ENCODE measurements at regions not wholly inside any gene's neighbourhood (a gene's known extent, or its start where the extent isn't known, plus 50 kb on each side); places are given as distances from the start of the nearest gene placed in this dataset.

- DNase-seq, result no peak
These were observed 311.5 kb downstream of the MN1 start for GRCh38 chr22:27490080-27490479.

DNA sequence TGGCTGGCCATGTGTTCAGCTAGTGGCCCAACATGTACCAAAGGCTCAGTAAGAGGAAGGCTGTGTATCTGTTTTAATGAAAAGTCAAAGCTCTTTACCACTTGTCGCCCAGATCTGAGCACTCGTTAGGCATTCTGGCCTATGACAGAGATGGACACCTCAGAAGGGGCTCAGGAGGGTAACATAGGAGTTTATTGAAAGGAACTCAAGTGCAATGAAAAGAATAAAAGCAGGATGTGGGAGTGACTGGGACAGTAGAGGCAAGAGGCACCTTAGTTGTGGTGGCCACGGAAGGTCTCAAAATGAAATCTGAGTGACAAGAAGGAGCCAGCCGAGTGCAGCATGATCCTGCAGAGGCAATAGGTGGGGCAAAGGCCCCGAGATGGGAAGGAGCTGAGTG, 309.7 kb downstream of the MN1 start:
- DNase-seq, result no peak

GRCh38 chr22:27492566-27493201, 308.9 kb downstream of the MN1 start:
- no peak for DNase-seq

DNA sequence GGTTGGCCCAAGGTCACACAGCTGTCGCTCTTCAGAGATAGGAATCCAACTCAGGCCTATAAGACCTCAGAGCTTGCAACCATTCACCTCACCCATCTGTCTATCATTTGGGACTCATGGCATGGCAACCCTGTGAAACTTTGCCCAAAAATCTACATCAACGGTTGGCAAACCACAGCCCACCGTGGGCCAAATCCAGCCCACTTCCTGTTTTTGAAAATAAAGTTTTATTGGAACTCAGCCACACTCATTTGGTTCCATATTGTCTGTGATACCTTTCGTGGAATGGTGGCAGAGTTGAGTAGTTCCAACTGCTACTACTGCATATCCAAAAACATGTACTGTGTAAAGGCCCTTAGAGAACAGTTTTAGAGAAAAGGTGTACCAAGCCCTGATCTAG, 307.8 kb downstream of the MN1 start:
- no peak for DNase-seq

DNA sequence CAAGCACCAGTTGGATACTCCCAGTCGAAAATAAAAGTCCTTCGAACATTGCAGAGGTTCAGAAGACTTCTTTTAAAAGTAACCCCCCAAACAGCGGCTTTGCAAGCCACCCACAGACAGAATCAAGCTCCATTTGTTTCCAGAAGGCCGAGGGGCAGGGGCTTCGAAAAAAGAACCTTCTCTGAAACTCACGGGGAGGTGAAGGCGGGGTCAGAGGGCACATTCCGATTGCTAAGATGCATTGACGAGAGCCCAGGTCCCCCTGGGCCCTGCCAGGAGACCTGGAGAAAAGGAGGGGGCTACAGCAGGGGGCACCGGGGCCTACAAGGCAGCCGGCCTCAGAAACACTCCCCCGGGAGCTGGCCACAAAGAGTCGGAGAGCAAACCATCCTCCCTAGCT, 306.8 kb downstream of the MN1 start:
- no peak for DNase-seq

GRCh38 chr22:27495325-27495724, 306.2 kb downstream of the MN1 start:
- no peak for DNase-seq

GRCh38 chr22:27499121-27499520, 302.4 kb downstream of the MN1 start:
- DNase-seq, result no peak

DNA sequence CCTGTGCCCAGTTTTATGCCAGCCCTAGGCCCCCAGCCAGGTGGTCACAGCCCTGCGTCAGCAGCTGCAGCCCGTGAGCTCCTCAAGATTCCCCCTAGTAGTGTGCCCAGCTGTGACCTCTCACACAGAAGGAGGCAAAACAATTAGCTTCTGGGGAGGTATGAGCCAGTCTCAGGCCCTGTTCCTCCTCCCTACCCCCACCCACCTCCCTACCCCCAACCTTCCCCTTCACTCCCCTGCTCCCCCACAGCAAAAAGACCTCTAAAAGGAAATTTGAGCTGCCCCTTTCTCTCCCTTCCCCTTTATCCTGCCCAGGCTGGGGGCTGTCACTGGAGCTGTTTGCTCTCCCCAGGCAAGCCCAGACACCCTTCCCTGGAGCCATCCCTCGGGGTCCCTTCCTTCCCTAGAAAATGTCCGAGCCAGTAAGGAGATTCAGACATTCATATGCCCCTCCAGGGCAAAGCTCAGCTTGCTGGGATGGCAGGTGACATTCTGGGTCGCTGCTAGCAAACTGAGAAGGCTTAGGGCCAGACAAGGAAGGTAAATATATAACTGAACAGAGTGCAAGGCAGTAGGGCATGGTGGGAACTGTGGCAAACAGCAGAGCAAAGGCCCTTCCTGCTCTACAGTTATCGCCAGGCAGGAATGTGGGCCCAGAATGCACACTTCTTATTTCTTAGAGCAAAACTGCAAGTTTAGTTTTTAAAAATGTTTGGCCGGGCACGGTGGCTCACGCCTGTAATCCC, 300.2 kb downstream of the MN1 start:
- no peak for DNase-seq

GRCh38 chr22:27502327-27502726, 299.2 kb downstream of the MN1 start:
- no peak for DNase-seq

- DNase-seq, result no peak
These were observed 296.9 kb downstream of the MN1 start for GRCh38 chr22:27504360-27505253.

DNA sequence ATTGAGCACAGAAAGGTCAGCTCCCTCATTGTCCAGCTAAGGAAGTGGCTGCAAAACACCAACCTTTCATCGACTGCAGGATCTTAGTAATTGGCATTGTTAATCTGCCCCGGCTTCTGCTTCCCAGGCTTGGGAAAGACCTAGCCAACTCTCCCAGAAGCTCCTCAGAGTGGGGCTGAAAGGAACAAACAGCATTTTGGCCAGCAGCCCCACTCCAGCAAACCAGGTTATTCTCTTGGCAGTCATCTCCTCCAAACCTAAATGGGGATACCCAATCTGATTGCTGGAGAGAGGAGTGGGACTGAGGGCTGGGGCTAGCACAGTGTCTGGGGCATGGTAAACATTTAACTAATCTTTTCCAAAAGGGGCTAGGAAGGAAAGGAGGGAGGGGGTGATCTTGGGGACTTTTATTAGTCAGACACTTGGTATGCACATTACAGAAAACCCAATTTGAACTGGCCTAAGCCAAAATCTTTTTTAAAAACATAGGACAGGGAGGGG, 294.4 kb downstream of the MN1 start:
- DNase-seq, result no peak

DNA sequence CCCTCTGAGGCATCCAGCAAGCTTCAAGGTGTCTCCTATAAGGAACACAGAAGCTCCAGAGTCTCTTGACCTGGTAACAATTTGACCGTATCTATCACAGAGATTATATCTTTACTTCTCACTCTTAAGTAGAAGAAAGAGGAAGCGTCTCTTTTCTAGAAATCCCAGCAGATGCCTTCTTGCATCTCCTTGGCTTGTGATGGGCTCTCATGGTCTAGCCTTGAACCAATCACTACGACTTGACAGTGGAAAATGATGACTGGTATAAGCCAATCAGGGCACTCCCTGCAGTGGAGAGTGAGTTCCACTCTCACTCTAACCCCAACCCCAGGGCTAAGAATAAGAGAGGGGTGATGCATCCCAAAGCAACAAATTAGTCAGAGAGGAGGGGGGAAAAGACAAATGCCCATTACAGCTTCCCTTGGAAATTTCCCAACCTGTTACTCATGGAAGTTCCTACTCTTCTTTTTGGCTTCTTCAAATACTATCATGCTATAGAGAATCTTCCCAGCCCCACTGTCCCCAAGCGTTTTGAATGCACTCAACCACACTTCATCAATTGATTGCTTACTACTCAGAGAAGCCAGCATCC, 293.5 kb downstream of the MN1 start:
- no peak for DNase-seq

- no peak for DNase-seq
These were observed 292.2 kb downstream of the MN1 start for GRCh38 chr22:27509132-27509920.

DNA sequence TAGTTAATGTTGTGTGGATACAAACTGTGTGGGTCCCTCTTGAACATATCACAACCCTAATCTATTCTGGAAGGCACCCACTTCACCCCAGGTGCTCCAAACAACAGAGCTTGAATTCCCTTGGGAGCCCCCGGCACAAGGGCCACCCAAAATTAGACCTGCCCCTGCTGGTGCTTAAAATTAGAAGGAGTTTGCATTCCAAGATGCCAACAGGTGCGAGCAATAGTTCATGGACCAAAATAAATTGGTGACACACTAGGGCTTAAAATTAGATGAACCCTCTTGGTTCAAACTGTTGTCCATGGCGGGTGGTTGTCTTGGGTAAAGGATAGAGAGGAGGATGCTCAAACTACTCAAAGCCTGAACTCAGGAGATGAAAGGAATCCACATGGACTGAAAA, 291.5 kb downstream of the MN1 start:
- DNase-seq, result no peak

GRCh38 chr22:27512283-27512761, 289.2 kb downstream of the MN1 start:
- DNase-seq, result no peak

- no peak for DNase-seq
These were observed 288.5 kb downstream of the MN1 start for GRCh38 chr22:27513021-27513420.

- DNase-seq, result no peak
These were observed 286.7 kb downstream of the MN1 start for GRCh38 chr22:27514601-27515523.

DNA sequence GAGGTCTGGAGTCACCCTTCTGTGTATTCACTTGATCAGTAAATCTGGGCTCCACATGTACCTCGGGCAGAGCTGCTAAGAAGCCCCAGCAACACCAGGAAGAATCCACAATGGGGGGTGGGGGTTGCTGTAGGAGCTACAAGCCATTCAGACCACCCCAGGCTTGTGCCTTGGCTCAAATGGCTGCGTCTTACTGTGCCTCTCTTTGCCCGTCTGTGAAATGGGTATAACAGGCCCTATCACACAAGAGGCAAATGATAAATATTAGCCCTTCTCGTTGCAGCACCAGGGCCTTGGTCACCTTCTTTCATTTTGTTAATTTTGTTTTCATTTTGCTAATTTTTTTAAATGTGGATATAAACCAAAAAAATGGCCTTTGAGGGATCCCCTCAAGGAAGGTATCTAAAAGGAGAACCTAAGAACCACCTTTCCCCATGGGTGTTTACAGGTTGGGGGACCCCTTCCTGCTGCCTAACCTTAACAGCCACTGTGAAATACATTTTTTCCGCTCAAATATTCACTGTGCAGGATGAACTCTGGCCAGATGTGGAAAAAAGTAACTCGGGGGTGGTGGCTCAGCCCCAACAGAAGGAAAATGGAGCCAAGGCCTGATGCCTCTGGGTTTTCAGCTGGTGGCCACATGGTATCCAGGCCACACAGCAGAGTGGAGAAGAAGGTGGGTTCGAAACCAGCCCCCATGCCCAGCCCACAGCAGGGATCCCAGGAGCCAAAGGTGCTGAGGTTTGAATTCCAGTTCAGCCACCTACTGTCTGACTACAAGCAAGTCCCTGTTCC, 284.0 kb downstream of the MN1 start:
- no peak for DNase-seq

DNA sequence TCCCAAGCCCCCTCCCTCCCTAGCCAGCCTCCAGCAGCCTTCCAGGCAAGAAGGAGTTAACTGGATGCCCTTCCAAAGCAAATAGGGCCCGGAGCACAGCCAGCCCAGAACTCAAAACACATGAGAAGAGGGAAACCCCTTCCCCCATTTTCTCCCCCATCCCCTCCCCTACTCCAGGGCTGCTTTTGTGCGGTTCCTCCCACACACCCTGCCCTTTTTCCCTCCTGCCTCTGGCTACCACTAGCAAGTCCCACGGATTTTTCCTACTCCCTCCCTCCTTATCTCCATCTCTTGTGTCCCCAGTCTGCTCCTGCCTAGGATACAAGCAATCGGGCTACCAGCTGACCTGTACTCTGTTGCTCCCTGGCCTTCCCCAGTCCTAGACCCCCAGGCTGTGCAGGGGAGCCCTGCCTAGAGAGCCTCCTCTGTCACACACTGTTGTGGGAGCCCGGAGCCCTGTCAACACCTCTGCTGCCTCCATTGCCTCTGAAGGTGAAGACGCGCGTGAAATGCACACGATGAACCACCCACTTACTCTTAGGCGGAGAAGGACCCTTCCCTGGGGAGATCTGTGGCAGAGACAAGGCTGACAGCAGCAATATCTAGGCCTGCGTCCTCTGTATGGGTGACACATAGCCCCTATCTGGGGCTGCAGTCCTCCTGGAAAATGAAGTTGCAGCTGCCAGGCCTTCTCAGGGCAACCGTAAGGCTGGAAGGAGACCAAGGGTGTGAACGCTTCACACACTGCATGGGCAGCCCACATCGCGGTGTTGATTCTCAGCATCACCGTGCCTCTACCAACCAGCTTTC, 282.8 kb downstream of the MN1 start:
- no peak for DNase-seq

Measured in stimulated activated CD4-positive, alpha-beta T cell treated with anti-CD3 and anti-CD28 coated beads, Interleukin-12 subunit alpha, Interleukin-12 subunit beta, amount 100 ng/mL, for 4 hours (primary cell).